ENCODE measurements at regions not wholly inside any gene's neighbourhood (a gene's known extent, or its start where the extent isn't known, plus 50 kb on each side); places are given as distances from the start of the nearest gene placed in this dataset.

DNA sequence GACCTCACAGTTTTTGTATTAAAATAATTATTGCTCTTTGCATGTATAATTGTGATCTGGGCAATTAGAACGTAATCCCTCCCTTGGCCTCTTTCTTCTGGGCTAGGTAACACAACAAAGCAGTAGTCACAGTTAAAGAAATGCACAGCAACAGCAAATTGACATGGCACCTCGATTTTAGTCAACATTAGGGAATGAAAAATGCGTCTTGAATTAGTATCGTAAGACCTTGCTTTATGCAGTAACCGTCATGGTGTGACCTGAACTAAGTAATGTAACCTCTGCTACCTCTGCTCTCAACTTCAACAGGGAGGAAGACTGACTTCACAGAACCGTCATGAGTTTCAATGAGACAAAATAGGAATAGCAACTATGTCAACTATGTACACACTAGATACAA lies 265.4 kb upstream of the MAF start:
- TF ChIP-seq, protein P1, sequence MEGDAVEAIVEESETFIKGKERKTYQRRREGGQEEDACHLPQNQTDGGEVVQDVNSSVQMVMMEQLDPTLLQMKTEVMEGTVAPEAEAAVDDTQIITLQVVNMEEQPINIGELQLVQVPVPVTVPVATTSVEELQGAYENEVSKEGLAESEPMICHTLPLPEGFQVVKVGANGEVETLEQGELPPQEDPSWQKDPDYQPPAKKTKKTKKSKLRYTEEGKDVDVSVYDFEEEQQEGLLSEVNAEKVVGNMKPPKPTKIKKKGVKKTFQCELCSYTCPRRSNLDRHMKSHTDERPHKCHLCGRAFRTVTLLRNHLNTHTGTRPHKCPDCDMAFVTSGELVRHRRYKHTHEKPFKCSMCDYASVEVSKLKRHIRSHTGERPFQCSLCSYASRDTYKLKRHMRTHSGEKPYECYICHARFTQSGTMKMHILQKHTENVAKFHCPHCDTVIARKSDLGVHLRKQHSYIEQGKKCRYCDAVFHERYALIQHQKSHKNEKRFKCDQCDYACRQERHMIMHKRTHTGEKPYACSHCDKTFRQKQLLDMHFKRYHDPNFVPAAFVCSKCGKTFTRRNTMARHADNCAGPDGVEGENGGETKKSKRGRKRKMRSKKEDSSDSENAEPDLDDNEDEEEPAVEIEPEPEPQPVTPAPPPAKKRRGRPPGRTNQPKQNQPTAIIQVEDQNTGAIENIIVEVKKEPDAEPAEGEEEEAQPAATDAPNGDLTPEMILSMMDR (IDR thresholded peaks at IDR 0.05) = no peak
- TF ChIP-seq POLR2AphosphoS5 (IDR thresholded peaks at IDR 0.05) = no peak
